ENCODE measurements at regions not wholly inside any gene's neighbourhood (a gene's known extent, or its start where the extent isn't known, plus 50 kb on each side); places are given as distances from the start of the nearest gene placed in this dataset.

GRCh38 chr9:1271367-1271766 is 221.2 kb downstream of the DMRT2 start:
- H3K27me3 ChIP-seq, result no peaks in the 10 kb centered on the region
- intact Hi-C loops (cut with DNase I; ENCODE audit: low total_unique reads), result no loop called here
- no peak overlapping the region for H3K27ac ChIP-seq
- H3K4me3 ChIP-seq, result no peak overlapping the region
- no peaks in the 10 kb centered on the region for H3K4me1 ChIP-seq
- no peak for DNase-seq
- no peak for TF ChIP-seq POLR2A (IDR thresholded peaks at IDR 0.05)
- no peak for TF ChIP-seq CTCF (IDR thresholded peaks at IDR 0.05)
- 72% methylated on average over 2 of the region's 2 CpGs for WGBS, 2 donors
- H3K36me3 ChIP-seq (ENCODE audit: low read depth, missing control alignments), result no peaks in the 10 kb centered on the region
- H3K9me3 ChIP-seq, result no peaks in the 10 kb centered on the region

GRCh38 chr9:1271786-1272185 is 221.6 kb downstream of the DMRT2 start:
- no peaks in the 10 kb centered on the region for H3K9me3 ChIP-seq
- H3K27ac ChIP-seq, result no peak overlapping the region
- TF ChIP-seq POLR2A (IDR thresholded peaks at IDR 0.05), result no peak
- no peaks in the 10 kb centered on the region for H3K4me1 ChIP-seq
- H3K4me3 ChIP-seq, result no peak overlapping the region
- no peaks in the 10 kb centered on the region for H3K36me3 ChIP-seq (ENCODE audit: low read depth, missing control alignments)
- H3K27me3 ChIP-seq, result no peaks in the 10 kb centered on the region
- WGBS, 2 donors, result 73 to 76% methylated on average over 2 of the region's 2 CpGs
- intact Hi-C loops (cut with DNase I; ENCODE audit: low total_unique reads), result no loop called here
- no peak for DNase-seq

- no peaks in the 10 kb centered on the region for H3K9me3 ChIP-seq
- intact Hi-C loops (cut with DNase I; ENCODE audit: low total_unique reads), result no loop called here
- TF ChIP-seq CTCF (IDR thresholded peaks at IDR 0.05) (no peak), POLR2A (IDR thresholded peaks at IDR 0.05) (no peak)
- no peaks in the 10 kb centered on the region for H3K36me3 ChIP-seq (ENCODE audit: low read depth, missing control alignments)
- H3K4me3 ChIP-seq, result no peak overlapping the region
- WGBS, 2 donors, result 74 to 83% methylated on average over 3 of the region's 3 CpGs
- no peaks in the 10 kb centered on the region for H3K4me1 ChIP-seq
- DNase-seq, result no peak
- no peaks in the 10 kb centered on the region for H3K27me3 ChIP-seq
- H3K27ac ChIP-seq, result no peak overlapping the region
Observed at GRCh38 chr9:1272488-1272887, 222.3 kb downstream of the DMRT2 start.

GRCh38 chr9:1273859-1274258 is 223.7 kb downstream of the DMRT2 start:
- WGBS, 2 donors, result 80 to 84% methylated on average over 4 of the region's 4 CpGs
- no peaks in the 10 kb centered on the region for H3K9me3 ChIP-seq
- H3K27me3 ChIP-seq, result no peaks in the 10 kb centered on the region
- intact Hi-C loops (cut with DNase I; ENCODE audit: low total_unique reads), result no loop called here
- no peak for DNase-seq
- H3K4me1 ChIP-seq, result no peaks in the 10 kb centered on the region
- H3K4me3 ChIP-seq, result no peak overlapping the region
- no peaks in the 10 kb centered on the region for H3K36me3 ChIP-seq (ENCODE audit: low read depth, missing control alignments)
- H3K27ac ChIP-seq, result no peak overlapping the region
- TF ChIP-seq CTCF (IDR thresholded peaks at IDR 0.05) (no peak), POLR2A (IDR thresholded peaks at IDR 0.05) (no peak)

- Histone ChIP-seq H3K4me1 (no peaks in the 10 kb centered on the region), H3K9me3 (no peaks in the 10 kb centered on the region), H3K36me3 (ENCODE audit: low read depth, missing control alignments) (no peaks in the 10 kb centered on the region), H3K4me3 (no peak overlapping the region), H3K27me3 (no peaks in the 10 kb centered on the region), H3K27ac (no peak overlapping the region)
- no peak for DNase-seq
- intact Hi-C loops (cut with DNase I; ENCODE audit: low total_unique reads), result no loop called here
- 85 to 95% methylated on average over 2 of the region's 2 CpGs for WGBS, 2 donors
- TF ChIP-seq CTCF (IDR thresholded peaks at IDR 0.05), result no peak
- no peak for TF ChIP-seq POLR2A (IDR thresholded peaks at IDR 0.05)
Observed at GRCh38 chr9:1274334-1274733, 224.2 kb downstream of the DMRT2 start.

Data from testis (tissue), 2 donors.